GM18870 (cell line): ENCODE measurements at regions not wholly inside any gene's neighbourhood (a gene's known extent, or its start where the extent isn't known, plus 50 kb on each side); places are given as distances from the start of the nearest gene placed in this dataset.

Experiments
- ATAC-seq: cut with Tn5 transposase; IDR thresholded peaks from one replicate; pipeline ENCODE4 v1.9.1; 2021; ENCODE audit warnings: moderate library complexity; ENCODE audit not compliant: unreplicated experiment

DNA sequence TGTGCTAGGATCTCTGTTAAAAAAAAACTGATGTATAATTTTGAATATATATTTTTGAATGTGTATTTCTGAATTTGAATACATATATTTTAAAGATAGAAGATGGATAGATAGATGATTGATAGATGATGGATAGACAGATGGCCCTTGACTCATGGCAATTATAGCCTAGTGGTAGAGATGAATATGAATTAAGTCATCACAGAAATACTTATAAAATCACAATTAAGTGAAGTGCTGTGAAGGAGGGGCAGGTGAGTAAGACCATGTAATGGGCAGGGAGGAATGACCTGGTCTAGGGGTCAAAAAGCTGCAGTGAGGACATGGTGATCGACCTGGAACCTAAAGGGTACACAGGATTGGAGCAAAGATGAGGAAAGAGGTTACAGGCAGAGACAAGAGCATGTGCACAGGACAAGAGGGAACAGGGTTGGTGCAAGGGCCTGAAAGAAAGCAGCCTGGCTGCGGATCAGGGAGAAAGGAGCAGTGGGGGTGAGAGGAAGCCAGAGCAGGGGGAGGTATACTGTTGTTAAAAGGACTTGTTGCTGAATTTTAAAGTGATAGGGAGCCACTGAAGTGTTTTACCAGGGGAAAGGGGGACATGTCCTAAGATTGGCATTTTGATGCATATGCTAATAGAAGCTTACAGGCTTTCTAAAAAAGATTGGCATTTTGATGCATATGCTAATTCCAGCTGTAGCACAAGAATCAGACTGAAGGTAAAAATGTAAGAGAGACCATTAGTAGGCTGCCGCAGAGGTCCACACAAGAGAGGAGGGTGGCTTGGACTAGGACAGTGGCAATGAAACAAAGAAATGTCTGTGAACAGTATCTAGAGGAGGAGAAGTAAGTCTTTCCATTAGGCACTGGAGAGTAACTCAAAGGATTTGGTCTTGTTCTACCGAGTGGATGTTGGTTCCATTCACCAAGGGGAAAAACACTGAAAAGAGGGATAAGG lies 527.8 kb downstream of the AGTPBP1 start:
- no peak for ATAC-seq

DNA sequence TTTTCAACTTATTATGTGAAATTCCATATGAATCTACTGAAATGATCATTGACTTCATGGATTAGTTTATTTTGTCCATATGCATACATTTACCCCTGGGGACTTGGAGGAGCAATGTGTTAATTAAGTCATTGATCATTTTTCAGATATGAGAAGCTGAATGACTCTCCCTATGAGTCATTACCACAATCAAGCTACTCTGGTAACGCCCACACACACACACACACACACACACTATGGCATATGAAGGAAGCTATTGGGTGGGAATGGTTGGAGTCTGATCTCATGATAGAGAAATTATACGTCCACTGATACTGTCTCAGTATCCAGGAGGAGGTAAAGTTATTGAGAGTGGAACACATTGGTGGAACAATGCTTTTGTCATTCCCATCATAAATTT lies 528.9 kb downstream of the AGTPBP1 start:
- no peak for ATAC-seq

DNA sequence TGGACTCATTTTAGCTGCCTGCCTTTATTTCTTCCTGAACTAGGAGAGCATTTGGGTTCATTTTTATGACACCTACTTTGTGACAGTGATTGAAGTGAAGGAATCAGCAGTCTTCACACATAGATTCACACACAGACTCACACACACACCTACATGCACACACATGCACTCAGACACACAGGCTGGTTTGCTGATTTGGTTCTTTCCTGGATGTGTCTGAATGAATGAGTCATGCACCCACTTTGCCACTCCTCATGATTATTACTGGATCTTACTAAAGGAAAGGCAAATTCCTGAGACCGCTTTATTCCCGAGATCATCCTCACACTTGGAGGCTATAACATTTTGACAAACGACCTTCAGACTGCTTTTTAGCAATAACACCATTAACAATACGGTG lies 529.5 kb downstream of the AGTPBP1 start:
- no peak for ATAC-seq

DNA sequence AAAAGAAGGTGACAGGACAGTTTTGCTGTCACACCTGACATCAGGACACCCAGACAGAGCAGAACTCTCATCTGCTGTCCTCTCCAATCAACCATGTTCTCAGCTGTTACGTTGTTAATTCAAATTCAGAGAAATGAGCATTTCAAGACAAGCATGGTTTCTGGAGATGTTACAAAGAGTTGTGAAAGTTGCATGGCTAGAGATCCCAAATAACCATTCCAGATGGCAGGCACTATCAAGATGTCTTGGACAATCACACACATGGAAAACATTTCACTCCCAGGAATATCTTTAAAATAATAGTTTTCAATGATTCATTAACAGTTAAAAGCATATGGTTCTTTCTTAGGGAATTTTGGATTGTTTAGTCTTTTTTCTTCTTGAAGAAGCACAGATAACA lies 533.1 kb downstream of the AGTPBP1 start:
- ATAC-seq = no peak

DNA sequence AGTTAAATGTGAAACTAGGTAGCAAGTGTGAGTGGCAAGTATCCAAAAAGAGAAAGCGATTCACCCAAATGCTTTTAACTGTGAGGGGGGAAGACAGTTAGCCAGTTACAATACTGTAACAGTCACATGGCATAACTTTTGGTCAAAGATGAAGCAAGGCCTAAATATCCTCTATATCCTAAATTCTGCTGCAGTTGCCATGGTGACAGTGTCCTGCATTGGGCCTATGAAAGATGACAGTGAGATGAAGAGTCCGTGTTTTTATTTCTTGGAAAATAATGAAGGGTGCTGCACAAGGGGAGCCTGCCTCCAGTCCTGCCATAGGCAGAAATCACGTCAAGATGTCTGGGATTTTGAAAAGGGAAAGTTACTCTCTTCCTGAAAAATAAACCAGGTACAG lies 534.6 kb downstream of the NTRK2 start:
- no peak for ATAC-seq

DNA sequence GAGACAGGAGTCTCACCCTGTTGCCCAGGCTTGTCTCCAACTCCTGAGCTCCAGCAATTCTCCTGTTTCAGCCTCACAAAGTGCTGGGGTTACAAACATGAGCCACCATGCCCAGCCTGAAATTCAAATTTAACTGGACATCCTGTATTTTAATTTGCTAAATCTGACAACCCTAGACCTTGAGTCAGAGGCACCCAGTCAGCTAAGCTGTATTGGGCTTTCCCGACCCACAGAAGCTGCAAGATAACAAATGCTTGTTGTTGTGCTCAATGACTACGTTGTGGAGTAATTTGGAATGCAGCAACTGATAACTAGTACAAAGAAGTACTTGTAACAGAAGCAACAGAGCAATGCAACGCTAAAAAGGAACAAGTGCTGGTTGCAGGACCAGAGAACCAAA lies 533.1 kb downstream of the NTRK2 start:
- ATAC-seq = no peak

DNA sequence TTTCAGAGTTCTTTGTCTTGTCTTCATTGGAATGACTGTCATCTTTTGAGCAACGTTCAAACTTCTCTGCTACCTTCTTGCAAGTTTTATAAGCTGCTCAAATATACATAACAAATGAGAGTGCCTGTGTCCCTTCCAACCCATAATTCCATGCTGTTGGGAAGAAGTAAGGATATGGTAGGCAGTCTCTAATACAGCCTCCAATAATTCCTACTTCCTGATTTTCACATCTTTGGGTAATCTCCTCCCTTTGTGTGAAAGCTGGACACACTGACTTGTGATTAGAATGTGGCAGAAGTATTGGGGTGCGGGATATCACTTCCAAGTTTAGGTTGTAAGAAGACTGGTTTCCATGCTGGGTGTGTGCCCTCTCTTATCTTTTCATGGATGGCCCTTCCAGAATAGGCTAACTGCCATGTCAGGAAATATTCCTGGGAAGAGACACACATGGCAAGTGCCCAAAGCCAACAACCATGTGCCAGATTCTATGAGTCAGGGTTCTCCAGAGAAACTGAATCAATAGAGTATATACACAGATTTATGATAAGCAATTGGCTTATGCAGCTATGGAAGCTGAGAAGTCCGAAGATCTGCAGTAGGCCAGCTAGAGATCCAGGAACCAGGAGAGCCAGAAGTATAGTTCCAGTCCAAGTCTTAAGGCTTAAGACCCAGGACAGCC lies 531.3 kb downstream of the NTRK2 start:
- ATAC-seq = no peak

DNA sequence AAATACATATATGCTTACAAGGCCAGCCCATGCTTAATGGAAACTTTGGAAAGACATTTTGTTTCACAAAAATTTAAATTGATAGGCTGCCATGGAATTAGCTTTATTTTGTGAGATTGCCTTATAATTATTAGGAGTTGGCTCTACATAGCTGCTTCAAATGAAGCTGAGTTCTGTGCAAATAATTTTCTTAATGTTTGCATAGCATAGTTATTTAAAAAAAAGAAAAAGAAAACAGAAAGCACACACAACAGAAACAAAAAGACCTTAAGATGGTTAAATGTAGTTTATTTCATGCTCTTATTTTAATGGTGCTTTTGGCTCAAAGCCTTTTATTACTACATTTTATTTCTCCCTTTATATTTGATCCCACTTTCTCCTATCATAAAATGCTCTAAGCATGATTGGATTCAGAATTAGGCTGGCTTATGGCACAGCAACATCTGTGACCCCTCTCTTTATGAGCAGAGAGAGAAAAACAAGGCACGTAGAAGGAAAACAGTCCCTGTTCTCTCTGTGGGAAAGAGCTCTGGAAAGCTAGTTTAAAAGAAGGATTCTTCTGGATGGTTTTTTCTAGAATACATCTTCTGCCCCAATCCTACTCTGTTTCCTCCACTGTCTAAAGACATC lies 530.5 kb downstream of the NTRK2 start:
- no peak for ATAC-seq

DNA sequence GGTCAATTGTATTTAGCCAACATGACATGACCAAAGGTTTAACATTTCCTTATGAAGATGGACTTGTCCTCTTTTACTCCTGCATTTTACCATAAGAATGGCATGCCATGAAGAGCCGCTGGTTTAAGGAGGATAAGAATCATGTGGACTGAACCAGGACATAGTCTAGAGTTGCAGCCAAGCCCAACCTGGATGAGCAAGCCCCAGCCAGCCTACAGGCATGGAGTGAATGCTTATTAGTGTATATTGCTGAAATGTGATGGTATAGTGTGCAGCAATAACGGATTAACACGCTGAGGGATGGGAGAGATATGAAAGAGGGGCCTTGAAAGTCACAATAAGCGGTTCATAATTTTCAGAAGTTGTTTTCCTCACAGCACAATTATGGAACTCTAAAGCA lies 523.2 kb downstream of the NTRK2 start:
- ATAC-seq = no peak

DNA sequence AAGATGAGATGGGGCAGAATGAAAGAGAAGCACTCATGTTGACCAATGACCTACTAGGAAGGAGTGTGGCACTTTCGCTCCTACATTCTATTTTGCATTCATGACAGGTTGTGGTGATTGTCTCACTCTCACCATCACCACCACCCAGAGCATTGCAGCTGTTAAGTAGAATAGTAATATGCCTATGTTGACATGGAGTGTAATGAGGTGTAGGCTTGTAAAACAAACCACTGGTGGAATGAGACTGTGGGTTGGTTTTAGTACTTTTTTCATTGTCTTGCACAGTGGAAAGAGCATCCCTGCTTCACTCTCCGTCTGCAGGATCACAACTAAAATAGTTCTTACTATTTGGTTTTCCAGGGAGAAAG lies 516.7 kb downstream of the NTRK2 start:
- no peak for ATAC-seq

DNA sequence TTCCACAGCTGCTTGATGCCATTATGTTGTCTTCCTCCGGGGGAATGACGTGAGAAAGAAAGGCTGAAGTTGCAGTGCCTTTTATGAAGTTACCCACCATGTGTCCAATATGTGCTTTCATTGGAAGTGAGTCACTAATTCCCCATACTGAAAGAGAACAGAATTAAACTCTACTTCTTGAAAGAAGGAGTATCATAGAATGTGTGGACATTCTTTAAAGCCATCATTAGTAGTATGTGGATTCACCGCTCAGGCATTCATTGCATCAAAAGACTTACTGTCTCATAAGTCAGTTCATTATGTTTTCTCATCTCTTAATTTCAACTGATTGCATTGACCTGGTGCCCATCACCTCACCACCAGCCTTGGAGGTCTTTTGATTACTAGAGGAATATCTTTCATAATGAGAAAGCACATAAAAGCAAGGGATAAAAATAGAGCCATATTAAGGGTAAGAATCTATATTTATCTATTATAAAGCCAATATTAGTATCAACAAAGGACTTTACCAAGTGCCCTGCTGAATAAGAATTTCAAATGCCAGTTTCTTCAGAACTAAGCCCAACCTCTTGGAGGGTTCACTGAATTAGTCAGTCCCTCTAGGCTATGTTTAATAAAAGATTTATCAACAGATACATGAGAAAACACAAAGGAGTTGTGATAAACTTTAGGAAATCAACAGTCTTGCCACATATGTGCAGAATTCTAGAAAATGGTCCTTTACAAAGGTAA lies 516.1 kb downstream of the NTRK2 start:
- ATAC-seq = no peak

DNA sequence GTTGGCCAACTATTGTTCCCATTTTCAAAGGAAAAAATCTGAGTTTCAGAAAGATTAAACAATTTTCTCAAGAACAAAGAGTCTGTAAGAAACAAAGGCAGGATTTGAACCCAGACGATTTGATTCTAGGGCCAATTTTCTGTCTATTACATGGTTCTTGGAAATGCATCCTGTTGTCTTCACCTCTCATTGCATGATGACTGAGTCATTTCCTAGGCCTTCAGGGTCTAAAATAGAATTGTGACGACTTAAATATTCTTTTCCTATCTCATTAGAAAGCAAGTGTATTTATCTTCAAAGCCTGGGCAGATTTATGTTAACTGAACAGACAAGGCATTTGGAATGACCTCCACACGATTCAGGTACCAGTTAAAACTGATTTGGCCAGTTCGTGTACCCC lies 512.9 kb downstream of the NTRK2 start:
- ATAC-seq = no peak

DNA sequence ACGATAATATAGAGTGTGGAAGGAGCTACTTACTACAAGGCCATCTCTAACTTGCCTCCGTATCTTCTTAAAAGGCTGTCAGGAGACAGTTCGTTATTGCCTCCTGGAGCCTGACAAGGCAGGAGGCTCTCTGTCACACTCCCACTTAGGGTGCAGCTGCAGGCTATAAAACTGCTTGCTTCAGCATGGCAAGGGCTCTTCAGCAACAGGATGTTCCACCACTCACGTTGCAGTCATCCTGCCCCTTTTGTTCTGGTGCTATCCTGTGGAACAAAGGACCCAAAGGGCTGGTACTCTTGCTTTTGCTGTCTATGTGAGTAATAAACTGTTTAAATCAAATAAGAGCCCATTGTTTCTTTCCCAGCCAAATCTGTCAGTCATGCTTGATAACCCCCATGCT lies 508.9 kb downstream of the NTRK2 start:
- no peak for ATAC-seq

DNA sequence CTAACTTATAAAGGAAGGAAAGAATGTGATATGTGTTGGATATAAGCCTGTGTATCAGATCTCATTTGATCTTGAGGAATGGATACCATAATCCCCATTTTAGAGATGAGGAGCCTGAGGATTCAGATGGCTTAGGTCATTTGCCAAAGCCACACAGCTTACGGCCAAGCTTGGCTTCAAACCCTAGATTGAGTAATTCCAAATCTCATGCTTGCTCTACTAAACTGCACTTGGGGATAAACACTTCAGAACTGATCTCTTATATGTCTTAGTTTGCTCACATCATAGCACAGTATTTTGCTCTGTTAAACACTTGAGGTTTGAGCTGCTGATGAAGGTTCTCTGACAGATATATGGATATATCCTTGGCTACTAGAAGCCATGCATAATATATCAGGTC lies 504.4 kb downstream of the NTRK2 start:
- ATAC-seq = no peak

DNA sequence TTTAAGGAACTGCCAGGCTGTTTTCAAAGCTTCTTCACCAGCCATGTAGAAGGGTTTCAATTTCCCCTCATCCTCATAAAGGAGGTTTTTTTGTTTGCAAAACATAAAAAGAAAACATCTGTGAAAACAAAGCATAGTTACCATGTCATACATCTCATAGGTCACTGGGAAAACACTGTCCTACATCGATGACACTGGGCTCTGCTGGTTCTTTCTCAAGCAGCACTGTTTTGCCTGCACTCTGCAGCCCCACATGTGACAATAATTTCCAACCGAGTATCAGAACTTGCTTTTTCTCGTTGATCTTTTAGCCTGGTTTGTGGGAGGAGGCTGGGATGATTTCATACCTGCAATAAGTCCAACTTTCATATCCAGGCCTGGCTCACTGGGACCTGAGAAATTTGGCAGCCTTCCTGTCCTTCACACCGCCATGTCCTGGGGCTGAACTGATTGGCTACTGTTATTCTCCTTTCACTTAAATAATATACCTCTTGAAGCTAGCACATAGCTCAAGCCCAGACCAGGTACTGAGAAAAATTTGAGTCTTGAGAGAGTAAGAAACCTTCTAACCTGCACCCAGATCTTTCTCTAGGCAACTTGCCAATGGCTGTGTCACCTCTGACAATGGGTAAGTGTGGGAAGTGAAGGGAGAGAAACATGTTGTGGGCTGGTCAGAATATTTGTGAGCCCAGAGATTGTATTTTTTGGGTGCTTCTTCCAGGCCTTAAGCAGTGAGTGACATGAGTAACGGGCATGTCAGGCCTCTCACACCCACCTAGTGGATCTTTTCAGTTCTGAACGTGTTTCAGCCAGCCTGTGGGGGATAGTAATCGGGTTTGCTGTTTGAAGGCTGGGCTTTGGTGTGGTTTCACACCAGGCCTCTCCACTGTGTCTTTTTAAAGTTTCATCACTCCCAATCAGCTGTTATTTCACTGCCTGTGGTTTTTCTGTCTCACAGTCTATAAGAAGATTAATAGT lies 502.8 kb downstream of the NTRK2 start:
- no peak for ATAC-seq

DNA sequence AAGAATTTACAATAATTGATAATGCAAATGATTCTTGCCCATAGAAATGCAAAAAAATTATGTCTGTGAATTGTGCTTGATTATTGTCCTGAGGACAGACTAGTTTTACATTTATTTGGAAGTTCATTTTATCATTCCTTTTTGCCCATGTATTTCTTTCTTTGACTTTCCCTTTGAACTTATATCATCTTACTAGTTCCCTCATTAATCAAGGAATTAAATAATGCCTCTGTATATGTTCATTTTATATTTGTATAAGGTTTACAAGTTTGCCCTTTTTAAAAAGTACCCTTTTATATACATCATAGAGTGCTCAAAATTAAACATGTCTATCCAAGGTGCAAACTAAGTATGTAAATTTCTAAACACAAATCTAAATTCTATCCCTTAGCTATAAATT lies 501.6 kb downstream of the NTRK2 start:
- ATAC-seq = no peak

DNA sequence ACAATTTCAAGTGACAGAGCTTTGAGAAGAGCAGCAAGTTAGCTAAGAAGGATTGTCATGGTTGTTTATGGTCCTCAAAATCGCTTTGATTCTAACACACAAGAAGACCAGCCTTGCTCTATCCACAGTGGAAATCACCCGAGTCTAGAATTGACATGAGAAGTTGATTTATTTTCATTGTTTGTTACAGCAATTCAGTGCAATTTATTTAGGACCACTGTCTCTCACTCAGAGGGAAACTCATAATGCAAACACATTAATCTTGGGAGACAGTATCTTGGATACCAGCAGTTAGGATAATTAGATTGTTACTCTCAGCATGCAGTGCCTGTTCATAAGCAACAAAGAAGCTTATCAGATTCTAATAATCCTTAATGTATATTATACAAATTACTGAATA lies 498.9 kb downstream of the NTRK2 start:
- no peak for ATAC-seq

DNA sequence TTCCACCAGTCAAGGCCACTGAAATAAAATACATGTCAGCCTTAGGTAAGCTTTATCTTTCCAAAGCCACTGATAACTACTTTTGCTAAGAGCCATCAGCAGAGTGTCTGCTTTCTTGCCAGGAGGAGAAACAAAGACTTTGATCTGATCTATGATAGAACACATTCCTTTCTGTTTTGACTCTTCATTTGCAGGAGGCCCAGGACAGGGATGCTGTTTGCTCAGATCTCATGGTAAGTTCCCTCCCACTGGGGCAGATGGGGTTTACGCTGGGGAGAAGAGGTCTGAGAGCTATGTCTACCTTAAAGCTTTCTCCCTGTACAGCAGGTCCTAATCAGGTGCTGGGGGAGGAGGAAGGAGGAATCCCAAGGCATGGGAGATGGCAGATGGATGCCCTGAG lies 497.6 kb downstream of the NTRK2 start:
- no peak for ATAC-seq

DNA sequence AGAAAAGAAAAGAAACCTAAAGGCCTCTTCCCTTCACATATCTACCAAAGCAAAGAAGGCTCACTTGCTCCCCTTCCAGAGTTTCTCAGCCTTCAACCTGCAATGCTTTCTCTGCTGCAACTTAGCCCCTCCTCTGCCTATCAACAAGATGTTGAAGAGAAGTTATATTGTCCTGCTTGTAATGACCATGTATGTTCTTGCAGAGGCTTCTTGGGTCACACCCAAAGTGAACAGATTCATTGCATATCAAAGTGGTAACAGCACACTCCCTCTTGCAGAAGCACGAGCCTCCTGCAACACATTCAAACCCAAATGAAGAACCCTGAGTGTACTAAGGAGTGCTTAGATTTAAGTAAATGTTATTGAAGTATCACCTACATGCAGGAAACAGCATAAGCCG lies 494.3 kb downstream of the NTRK2 start:
- no peak for ATAC-seq

DNA sequence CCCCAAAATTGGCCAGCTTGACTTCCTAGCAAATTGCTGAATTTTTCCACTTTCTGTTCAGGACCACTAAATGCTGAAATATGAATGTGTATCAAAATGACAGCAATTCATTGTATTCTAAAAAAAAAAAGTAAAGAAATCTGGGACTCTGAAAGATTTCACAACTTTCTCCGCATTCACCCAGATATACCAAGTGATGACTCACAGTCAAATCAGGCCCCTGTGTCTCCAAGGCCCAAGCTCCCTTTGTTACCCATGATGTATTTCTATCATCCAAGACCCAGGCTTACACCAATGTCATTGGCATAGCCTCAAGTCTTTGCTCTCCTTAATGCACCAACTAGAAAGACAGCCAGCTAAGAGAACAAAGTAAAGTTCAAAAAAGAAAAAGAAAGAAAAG lies 493.9 kb downstream of the NTRK2 start:
- no peak for ATAC-seq
